Thyroid gland (tissue), 4 donors: ENCODE measurements at regions not wholly inside any gene's neighbourhood (a gene's known extent, or its start where the extent isn't known, plus 50 kb on each side); places are given as distances from the start of the nearest gene placed in this dataset.
"Not testable (repeated sequence)": the region's sequence is repeated elsewhere in the genome, so short reads cannot be mapped to it uniquely, and the experiment has no call there.

Experiments
- DNase-seq, 2 donors: peaks; one replicate each; pipeline ENCODE4 v3.0.0-alpha.2; 2019
- H3K27ac ChIP-seq, 3 donors: fragments of 200-600 bp; sonication (generic); 1 replicate in 2 of 3; 2 replicates in 1 of 3; pipeline ENCODE4 v1.5.1; 2016 to 2019; ENCODE audit warnings: mild to moderate bottlenecking in 1 of 3, moderate library complexity in 1 of 3
- H3K27me3 ChIP-seq: fragments of 200-600 bp; sonication (generic); one replicate; pipeline ENCODE4 v1.5.1; 2019
- H3K36me3 ChIP-seq, 2 donors: fragments of 200-600 bp; sonication (generic); one replicate each; pipeline ENCODE4 v1.5.1; 2016 to 2019
- H3K4me1 ChIP-seq, 2 donors: fragments of 200-600 bp; sonication (generic); one replicate each; pipeline ENCODE4 v1.5.1; 2017 to 2019
- H3K4me3 ChIP-seq, 3 donors: fragments of 200-600 bp; sonication (generic); replicated peaks in 1 of 3; 1 replicate in 2 of 3; 2 replicates in 1 of 3; pipeline ENCODE4 v1.5.1; 2016; ENCODE audit warnings: mild to moderate bottlenecking in 1 of 3
- H3K9me3 ChIP-seq: fragments of 200-600 bp; sonication (generic); one replicate; pipeline ENCODE4 v1.5.1; 2017
- POLR2A ChIP-seq, 2 donors: fragments of 450-650 bp; IDR thresholded peaks; one replicate each; pipeline ENCODE4 v1.6.1; 2017; ENCODE audit warnings: antibody characterized with exemption in 2 of 2, mild to moderate bottlenecking in 2 of 2, moderate library complexity in 1 of 2
- WGBS, 2 donors: methylation state at CpG; one replicate each; pipeline ENCODE4 v1.1.5; 2017; 5-methylcytosine and 5-hydroxymethylcytosine counted together
- intact Hi-C: fragments of 100-400 bp; cut with DNase I; formaldehyde crosslinking; loops from one replicate; pipeline ENCODE4 v1.15.1; 2023
- TF ChIP-seq, protein P1 (sequence below), 6 experiments: fragments of 200-600 bp in 3 of 6; fragments of 450-650 bp in 3 of 6; sonication (generic) in 3 of 6; IDR thresholded peaks; one replicate each; pipeline ENCODE4 v1.5.1; 2016 to 2019; ENCODE audit warnings: antibody characterized with exemption in 6 of 6, mild to moderate bottlenecking in 2 of 6, inconsistent platforms in 1 of 6, moderate library complexity in 1 of 6

DNA sequence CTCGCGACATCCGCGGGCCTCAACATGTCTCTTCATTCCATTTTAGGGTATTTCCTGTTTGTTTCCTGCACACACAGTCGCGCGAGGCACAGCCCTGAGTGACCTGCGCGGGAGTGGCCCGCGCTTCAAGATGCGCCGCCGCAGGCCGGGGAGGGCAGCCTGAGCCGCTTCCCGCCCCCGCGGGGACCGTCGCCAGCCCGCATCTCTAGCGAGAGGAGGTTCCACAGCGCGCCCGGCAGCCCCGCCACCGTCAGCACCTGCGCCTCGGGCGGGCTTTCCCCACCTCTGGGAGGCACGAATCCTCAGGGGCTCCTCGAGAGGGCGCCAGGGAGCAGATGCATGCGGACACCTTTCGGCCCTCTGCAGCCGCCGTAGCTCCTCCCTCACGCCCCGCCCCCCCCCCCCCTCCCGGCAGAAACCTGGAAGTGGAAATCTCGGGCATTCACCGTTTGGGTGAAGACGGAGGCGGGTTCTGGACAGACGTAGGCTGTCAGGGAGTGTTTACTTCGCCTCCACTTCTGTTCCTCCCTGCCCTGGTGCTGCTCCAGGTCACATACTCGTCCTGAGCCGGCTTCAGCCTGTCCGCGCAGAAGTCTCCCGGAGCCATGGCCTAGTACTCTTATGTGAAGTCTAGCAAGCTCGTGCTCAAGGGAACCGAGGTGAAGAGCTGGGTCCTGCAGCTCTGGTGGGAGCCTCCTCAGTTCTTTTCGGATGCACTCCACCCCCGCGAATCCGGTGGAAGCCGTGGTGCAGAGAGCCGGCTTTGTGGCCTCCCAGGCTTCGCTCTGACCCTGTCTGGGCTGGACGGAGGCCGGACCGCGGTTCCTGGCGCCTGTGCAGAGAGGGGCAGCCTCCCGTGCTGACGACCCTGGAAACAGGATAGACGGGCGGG is 880.5 kb upstream of the DEFB115 start:
- Histone ChIP-seq H3K27me3 (no peaks in the 10 kb centered on the region), H3K36me3 (no peaks in the 10 kb centered on the region), H3K9me3 (no peaks in the 10 kb centered on the region), H3K4me3 (peak overlapping the region; percentile 19 to 96 (median 35)), H3K4me1 (no peaks in the 10 kb centered on the region), H3K27ac (peak overlapping the region; percentile 30 to 81 (median 77))
- peak; percentile 84 to 88 for DNase-seq
- intact Hi-C loops, result no loop called here
- WGBS, 2 donors, result 16 to 18% methylated on average over 34 to 36 of the region's 70 CpGs
- TF ChIP-seq, protein P1, sequence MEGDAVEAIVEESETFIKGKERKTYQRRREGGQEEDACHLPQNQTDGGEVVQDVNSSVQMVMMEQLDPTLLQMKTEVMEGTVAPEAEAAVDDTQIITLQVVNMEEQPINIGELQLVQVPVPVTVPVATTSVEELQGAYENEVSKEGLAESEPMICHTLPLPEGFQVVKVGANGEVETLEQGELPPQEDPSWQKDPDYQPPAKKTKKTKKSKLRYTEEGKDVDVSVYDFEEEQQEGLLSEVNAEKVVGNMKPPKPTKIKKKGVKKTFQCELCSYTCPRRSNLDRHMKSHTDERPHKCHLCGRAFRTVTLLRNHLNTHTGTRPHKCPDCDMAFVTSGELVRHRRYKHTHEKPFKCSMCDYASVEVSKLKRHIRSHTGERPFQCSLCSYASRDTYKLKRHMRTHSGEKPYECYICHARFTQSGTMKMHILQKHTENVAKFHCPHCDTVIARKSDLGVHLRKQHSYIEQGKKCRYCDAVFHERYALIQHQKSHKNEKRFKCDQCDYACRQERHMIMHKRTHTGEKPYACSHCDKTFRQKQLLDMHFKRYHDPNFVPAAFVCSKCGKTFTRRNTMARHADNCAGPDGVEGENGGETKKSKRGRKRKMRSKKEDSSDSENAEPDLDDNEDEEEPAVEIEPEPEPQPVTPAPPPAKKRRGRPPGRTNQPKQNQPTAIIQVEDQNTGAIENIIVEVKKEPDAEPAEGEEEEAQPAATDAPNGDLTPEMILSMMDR (IDR thresholded peaks at IDR 0.05), result peak; percentile 18 to 88 (median 46)
- peak in 1 of 2 donors; percentile 37 for TF ChIP-seq POLR2A (IDR thresholded peaks at IDR 0.05)

DNA sequence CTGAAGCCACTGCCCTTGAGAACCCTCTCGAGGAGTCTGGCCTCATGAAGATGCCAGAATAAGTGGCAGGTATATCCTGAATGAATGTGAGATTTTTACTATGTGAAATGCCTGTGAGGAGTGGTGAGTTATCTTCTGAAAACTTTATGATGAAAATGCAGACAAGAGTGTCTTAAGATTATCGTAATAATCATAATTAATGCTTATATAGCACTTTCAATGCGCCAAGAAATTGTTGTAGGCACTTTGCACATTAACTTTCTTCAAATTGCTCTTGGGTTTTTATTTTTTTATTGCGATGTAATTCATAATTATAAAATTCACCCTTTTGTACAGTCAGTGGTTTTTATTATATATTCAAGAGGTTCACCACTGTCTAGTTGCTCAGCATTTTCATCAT is 879.1 kb upstream of the DEFB115 start:
- DNase-seq, intact Hi-C loops, H3K27me3 ChIP-seq, H3K27ac ChIP-seq, H3K4me3 ChIP-seq, H3K9me3 ChIP-seq, H3K4me1 ChIP-seq, H3K36me3 ChIP-seq: not testable (repeated sequence)
- WGBS, 2 donors, result 73 to 76% methylated on average over 4 of the region's 4 CpGs

DNA sequence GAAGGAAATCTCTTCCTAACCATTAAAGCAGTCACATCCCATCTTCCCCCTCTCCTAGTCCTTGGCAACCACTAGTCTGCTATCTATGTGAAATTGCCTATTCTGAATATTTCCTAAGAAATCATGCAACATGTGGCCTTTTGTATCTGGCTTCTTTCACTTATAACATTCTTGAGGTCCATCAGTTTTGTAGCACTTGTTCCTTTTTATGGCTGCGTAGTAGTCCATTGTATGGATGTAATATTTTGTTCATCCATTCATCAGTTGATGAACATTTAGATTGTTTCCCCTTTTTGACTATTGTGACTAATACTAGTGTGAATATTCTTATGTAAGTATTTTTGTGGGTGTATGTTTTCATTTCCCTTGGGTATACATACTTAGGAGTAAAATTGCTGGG is 878.7 kb upstream of the DEFB115 start:
- H3K36me3 ChIP-seq, H3K4me3 ChIP-seq, H3K27ac ChIP-seq, intact Hi-C loops, H3K27me3 ChIP-seq, DNase-seq, H3K9me3 ChIP-seq, H3K4me1 ChIP-seq: not testable (repeated sequence)
- 95 to 98% methylated on average over 1 of the region's 1 CpG for WGBS, 2 donors

DNA sequence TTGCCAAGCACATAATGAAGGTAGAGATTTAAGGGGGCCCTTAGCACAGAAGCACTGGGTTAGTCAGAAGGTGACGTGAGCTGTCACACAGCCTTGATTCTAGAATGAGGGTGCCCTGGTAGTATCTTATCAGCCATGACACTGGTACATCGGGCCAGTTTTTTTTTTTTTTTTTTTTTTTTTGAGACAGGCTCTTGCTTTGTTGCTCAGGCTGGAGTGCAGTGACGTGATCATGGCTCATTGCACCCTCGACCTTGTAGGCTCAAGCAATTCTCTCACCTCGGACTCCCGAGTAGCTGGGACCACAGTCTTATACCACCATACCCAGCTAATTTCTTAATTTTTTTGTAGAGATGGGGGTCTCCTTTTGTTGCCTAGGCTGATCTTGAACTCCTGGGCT is 872.6 kb upstream of the DEFB115 start:
- H3K36me3 ChIP-seq, H3K27ac ChIP-seq, DNase-seq, H3K4me1 ChIP-seq, H3K27me3 ChIP-seq, H3K9me3 ChIP-seq, H3K4me3 ChIP-seq, intact Hi-C loops: not testable (repeated sequence)
- WGBS, 2 donors, result 89 to 92% methylated on average over 6 of the region's 6 CpGs

DNA sequence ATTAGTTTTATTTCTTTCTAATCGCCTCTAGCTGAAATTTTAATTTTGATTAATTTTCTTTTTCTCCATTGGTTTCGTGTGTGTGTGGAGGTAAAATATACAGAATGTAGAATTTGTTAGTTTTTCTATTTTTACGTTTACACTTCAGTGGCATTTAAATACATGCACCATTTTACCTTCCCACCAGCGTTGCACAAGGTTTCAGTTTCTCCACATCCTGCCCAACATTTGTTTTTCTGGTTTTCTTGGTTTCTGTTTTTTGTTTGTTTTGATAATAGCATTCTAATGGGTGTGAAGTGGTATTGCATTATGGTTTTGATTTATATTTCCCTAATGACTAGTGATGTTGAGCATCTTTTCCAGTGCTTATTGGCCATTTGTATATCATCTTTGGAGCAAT is 871.4 kb upstream of the DEFB115 start:
- H3K27me3 ChIP-seq, intact Hi-C loops, H3K4me3 ChIP-seq, H3K9me3 ChIP-seq, H3K4me1 ChIP-seq, H3K36me3 ChIP-seq, H3K27ac ChIP-seq, DNase-seq: not testable (repeated sequence)
- 88 to 91% methylated on average over 4 of the region's 4 CpGs for WGBS, 2 donors

DNA sequence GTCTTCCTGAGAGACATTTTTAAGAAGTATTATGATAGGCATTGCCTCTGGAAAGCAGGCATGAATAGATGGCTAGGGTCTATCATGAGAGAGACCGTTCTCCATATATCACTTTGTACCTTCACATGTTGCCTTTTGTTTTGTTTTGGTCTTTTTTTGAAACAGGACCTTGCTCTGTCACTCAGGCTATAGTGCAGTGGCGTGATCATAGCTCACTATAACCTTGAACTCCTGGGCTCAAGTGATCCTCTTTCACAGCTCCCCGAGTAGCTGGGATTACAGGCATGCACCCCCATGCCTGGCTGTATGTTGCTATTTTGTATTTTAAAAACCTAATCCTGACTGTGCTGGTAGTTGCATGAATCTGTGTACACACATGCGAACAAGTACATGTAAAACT is 869.6 kb upstream of the DEFB115 start:
- H3K36me3 ChIP-seq, intact Hi-C loops, H3K27me3 ChIP-seq, H3K4me1 ChIP-seq, H3K27ac ChIP-seq, H3K9me3 ChIP-seq, H3K4me3 ChIP-seq, DNase-seq: not testable (repeated sequence)
- WGBS, 2 donors, result 93 to 95% methylated on average over 4 of the region's 4 CpGs

DNA sequence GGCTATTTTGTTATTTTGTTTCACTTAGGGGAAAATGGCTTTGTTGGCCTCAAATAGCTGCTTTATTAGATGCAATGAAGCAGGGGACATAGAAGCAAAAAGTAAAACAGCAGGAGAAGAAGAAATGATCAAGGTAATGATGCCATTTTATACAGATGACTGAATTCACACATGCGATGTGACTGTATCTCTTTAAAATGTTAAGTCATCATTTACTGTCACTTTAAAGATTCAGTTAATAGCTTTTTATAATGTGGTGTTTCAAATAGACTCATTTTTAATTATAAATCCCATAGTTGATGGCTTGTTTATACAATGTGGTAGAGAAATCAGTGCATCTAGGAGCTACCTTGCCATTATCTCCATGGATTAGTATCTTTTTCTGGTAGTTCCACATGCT is 863.9 kb upstream of the DEFB115 start:
- H3K4me1 ChIP-seq, intact Hi-C loops, DNase-seq, H3K36me3 ChIP-seq, H3K27me3 ChIP-seq, H3K27ac ChIP-seq, H3K9me3 ChIP-seq, H3K4me3 ChIP-seq: not testable (repeated sequence)
- 95 to 98% methylated on average over 1 of the region's 1 CpG for WGBS, 2 donors

DNA sequence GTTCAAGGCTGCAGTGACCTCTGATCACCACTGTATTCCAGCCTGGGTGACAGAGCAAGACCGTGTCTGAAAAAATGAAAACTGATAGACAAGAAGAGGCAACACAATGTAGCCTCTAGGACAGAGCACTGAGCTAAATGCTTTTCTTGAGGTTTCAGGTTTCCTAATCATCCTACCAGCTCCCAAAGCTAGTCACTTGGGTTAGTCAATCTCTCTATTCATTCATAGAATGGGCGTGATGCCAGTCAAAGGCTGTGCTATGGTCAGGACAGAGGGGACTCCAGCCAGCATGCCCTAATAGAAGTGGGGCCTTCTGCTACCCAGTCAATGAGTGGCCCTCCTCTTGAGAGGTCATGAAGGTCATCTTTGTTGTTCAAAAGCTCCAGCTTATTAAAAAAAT is 860.4 kb upstream of the DEFB115 start:
- H3K4me1 ChIP-seq, H3K27me3 ChIP-seq, intact Hi-C loops, H3K36me3 ChIP-seq, H3K27ac ChIP-seq, DNase-seq, H3K4me3 ChIP-seq, H3K9me3 ChIP-seq: not testable (repeated sequence)
- 90 to 100% methylated on average over 2 of the region's 2 CpGs for WGBS, 2 donors

DNA sequence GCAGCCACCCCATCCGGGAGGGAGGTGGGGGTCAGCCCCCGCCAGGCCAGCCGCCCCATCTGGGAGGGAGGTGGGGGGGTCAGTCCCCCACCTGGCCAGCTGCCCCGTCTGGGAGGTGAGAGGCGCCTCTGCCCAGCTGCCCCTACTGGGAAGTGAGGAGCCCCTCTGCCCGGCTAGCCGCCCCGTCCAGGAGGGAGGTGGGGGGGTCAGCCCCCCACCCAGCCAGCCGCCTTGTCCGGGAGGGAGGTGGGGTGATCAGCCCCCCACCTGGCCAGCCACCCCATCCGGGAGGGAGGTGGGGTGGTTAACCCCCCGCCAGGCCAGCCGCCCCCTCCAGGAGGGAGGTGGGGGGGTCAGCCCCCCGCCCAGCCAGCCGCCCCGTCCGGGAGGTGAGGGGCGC is 852.4 kb upstream of the DEFB115 start:
- intact Hi-C loops, H3K4me3 ChIP-seq, H3K4me1 ChIP-seq, H3K9me3 ChIP-seq, H3K27me3 ChIP-seq, DNase-seq, H3K27ac ChIP-seq: not testable (repeated sequence)
- no CpG with 5 or more reads among the region's 18 CpGs for WGBS, 2 donors
- peaks cover 0 to 22% of the 10 kb centered on the region in 2 donors for H3K36me3 ChIP-seq

DNA sequence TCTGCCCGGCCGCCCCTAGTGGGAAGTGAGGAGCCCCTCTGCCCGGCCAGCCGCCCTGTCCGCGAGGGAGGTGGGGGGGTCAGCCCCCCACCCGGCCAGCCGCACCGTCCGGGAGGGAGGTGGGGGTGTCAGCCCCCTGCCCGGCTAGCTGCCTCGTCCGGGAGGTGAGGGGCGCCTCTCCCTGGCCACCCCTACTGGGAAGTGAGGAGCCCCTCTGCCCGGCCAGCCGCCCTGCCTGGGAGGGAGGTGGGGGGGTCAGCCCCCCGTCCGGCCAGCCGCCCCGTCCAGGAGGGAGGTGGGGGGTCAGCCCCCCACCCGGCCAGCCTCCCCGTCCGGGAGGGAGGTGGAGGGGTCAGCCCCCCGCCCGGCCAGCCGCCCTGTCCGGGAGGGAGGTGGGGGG is 851.9 kb upstream of the DEFB115 start:
- H3K27ac ChIP-seq, intact Hi-C loops, H3K9me3 ChIP-seq, H3K4me1 ChIP-seq, DNase-seq, H3K4me3 ChIP-seq, H3K27me3 ChIP-seq: not testable (repeated sequence)
- WGBS, 2 donors, result 98% methylated on average over 10 of the region's 27 CpGs; no CpG with 5 or more reads in 1 of the 2 donors
- peaks cover 0 to 17% of the 10 kb centered on the region in 2 donors for H3K36me3 ChIP-seq

DNA sequence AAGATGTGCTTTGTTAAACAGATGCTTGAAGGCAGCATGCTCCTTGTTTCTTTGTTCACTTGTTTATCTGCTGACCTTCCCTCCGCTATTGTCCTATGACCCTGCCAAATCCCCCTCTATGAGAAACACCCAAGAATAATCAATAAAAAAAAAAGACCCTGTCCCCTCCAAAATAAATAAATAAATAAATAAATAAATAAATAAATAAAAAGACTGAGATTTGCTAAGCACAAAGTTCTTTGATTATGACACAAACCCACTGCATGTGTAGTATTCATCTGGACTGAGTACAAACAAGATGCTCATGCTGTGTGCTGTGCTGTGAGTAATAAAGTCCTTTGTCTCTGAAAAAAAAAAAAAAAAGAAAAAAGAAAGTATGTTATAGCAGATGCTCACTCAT is 851.1 kb upstream of the DEFB115 start:
- H3K4me3 ChIP-seq, H3K27ac ChIP-seq, H3K27me3 ChIP-seq, intact Hi-C loops, H3K9me3 ChIP-seq, DNase-seq, H3K4me1 ChIP-seq: not testable (repeated sequence)
- WGBS, 2 donors, result 0% methylated on average over 1 of the region's 1 CpG
- H3K36me3 ChIP-seq, result peaks cover 0 to 14% of the 10 kb centered on the region in 2 donors
